ENCODE measurements at regions not wholly inside any gene's neighbourhood (a gene's known extent, or its start where the extent isn't known, plus 50 kb on each side); places are given as distances from the start of the nearest gene placed in this dataset.

DNA sequence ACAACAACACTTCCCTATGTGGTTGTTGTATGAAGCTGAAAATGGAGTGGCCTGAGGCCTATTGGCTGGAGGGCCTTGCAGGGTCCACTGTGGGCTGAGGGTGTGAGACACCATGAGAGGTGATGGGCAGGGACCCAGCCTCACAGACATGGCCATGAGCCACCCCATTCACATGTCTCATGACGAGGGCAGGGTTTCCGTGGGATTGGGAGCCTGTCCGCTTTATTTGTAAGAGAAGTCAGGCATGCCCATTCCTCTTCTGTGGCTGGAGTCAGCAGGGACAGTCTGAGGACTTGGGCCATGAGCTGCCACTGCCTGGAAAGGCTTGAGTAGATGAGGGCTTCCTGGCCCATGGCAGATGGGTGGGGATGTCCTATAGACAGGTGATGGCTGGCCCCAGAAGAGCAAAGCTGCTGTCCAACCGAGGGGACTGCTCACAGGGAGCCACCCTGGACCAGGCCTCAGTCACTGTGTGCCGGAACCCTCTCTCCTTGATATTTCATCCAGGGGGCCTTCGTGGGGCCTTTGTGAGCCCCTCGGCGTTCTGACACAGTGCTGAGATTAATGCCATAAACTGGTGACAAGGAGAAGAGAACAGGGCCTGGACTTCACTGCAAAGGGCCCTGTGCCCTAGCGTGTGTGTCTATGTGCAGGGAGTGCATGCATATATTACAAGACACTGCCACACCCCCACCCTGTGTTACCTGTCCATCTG lies 971.9 kb downstream of the BRD1 start:
- no peak for DNase-seq (ENCODE audit: low spot score)

DNA sequence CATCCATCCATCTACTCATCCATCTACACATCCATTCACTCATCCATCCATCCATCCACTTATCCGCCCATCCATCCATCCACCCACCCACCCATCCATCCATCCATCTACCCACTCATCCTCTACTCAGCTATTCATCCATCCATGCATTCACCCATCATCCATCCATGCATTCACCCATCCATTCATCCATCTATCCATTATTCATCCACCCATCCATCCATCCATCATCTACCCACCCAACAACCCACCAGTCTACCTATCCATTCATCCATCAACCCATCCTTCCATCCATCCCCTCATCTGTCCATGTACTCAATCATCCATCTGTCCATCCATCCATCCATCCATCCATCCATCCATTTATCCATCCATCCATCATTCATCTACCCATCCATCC lies 972.7 kb downstream of the BRD1 start:
- DNase-seq (ENCODE audit: low spot score) = no peak

GRCh38 chr22:48853627-48854240 lies 973.9 kb downstream of the BRD1 start:
- DNase-seq (ENCODE audit: low spot score) = no peak

DNA sequence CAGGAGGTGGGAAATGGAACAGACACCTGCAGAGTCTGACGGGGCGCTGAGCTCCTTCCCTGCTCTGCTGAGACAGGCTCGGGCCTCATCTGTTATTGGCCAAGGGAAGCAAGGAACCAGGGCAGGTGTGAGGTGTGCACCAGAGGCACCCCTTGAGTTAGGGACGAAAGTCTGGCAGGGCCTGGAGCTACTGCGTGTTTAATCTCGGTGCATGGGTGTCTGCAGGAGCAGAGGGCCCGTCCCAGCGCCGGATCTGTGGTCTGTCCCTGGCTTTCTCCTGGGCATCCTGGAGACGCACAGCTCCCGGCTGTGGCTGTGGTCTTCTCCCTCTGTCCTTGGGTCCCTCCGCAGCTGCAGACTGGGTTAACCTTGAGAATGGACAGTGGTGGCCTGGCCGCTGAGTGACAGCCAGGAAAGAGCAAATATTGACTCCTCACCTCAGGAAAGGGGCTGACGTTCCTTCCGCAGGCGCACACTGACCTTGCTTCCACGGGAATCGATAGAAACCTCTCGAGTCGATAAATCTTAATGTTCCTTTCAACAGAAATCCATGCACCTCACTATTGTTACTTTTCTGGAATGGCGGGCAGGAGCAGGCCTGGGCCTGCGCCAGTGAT lies 975.6 kb downstream of the BRD1 start:
- DNase-seq (ENCODE audit: low spot score) = no peak

GRCh38 chr22:48850658-48851287 lies 976.9 kb downstream of the BRD1 start:
- no peak for DNase-seq (ENCODE audit: low spot score)

- DNase-seq (ENCODE audit: low spot score) = no peak
Observed at GRCh38 chr22:48849963-48850657, 977.6 kb downstream of the BRD1 start.

DNA sequence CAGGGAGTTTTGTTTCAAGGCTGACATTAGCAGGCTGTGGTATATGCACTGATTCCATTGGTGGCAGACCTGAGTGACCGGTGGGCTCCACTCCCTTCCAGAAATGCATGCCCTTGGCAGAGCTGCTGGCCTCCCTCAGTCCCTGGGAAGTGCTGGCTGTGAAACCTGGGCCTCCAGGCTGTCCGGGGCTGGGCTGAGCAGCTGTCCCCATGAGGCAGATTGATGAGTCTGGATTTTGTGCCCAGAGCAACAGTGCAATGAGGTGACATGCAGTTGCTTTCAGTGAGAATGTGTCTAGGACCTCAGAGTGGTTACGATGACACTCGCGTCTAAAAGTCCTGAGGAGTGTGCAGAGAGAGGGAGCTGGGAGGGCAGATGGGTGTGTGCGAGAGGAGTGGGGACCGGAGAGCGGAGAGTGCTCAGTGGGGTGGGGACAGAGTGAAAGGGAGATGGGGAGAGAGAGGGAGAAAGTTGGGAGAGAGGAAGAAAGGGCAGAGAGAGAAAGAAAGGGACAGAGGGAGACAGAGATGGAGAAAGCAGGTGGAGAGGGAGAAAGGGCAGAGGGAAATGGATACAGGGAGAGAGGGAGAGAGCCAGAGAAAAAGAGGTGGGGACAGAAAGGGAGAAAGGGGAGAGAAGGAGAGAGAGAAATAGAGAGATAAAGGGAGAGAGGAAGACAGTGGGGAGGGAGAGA lies 978.3 kb downstream of the BRD1 start:
- no peak for DNase-seq (ENCODE audit: low spot score)

DNA sequence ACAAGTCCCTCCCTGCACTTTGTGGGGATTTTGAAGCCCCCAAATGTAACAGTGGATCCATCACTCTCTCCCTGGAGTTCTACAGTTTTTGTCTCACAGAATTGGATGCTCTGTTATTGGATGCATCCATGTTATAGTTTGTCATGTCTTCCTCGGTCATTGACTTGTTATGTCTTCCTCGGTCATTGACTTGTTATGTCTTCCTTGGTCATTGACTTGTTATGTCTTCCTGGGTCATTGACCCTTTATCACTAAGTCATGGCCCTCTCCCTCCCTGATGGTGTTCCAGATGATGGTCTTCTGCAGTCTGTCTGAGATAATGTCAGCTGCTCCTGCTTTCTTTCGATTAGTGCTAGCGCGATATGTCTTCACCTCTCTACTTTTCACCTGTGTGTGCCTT lies 981.5 kb downstream of the BRD1 start:
- no peak for DNase-seq (ENCODE audit: low spot score)

GRCh38 chr22:48845356-48845936 lies 982.2 kb downstream of the BRD1 start:
- DNase-seq (ENCODE audit: low spot score) = no peak

- DNase-seq (ENCODE audit: low spot score) = no peak
Observed at GRCh38 chr22:48844056-48844675, 983.5 kb downstream of the BRD1 start.

DNA sequence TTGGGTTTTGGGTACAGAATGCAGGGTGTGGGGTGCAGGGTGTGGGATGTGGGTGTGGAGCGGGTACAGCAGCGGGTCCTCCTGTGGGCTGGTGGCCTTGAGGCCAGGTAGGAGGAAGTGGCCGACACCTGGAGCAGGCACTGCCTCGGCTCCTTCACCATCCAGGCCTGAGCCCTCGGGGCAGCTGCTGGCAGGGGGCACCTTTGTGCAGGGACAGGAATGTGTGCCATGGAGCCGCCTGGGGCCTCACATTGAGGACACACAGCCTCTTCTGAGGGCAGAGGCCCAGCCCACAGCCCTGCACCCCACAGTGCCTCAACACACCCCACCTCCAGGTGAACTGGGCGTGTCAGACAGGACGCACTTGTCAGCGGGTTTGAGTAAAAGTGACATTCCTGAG lies 984.0 kb downstream of the BRD1 start:
- no peak for DNase-seq (ENCODE audit: low spot score)

GRCh38 chr22:48842976-48843375 lies 984.7 kb downstream of the BRD1 start:
- no peak for DNase-seq (ENCODE audit: low spot score)

GRCh38 chr22:48842583-48842945 lies 985.1 kb downstream of the BRD1 start:
- DNase-seq (ENCODE audit: low spot score) = no peak

DNA sequence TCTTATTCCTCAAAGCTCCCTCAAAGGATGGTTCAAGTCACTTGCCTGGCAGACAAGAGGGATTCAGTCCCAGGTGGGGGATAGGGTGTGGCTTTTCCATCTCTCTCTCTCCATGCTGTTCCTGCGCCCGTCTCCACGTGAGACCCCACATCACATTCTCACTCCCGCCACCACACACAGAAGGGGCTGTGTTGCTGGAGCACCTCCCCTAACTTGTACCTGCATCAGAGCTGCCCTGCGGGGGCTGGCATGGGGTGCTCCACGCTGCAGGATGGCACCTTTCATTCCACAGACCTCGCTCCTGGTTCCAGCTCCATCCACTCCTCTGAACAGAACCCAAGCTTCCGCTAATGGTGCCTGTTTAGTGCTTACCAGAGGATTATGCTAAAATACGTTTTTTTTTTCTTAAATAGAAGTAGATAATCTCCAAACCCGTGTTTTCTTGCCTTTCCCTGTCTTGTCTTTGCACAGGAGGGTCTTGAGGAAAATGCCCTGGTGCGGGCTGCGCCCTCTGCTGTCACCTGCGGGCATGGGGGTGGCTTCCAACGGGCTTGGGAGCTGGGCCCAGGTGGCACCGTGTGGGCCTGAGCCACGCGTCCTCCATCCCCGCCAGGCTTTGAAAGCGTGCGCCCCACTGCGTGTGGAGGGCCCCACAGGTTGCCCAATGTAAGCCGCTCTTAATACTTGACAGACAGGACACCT lies 985.6 kb downstream of the BRD1 start:
- no peak for DNase-seq (ENCODE audit: low spot score)

GRCh38 chr22:48840112-48840949 lies 987.3 kb downstream of the BRD1 start:
- no peak for DNase-seq (ENCODE audit: low spot score)

- no peak for DNase-seq (ENCODE audit: low spot score)
Observed at GRCh38 chr22:48838846-48839730, 988.6 kb downstream of the BRD1 start.

DNA sequence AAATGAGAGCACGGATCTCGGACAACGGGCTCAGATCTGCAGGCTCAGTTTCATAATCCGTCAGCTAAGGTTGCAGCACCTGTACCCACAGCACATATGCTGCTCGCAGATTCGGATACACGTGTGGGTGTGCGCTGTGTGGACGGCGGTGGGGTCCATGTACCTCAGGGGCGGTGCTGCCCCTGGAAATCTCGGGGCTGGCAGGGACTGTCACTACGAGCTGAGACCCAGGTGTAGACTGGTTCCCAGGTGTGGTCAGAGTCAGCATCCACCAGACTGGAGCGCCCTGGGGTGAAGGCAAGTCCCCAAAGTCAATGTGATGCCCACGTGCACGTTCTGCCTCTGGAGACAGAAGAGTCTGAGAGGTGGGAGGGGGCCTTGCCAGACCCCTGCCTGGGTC lies 989.3 kb downstream of the BRD1 start:
- no peak for DNase-seq (ENCODE audit: low spot score)

GRCh38 chr22:48837341-48837935 lies 990.2 kb downstream of the BRD1 start:
- no peak for DNase-seq (ENCODE audit: low spot score)
